Suprapubic skin (tissue), 4 donors: ENCODE measurements at regions not wholly inside any gene's neighbourhood (a gene's known extent, or its start where the extent isn't known, plus 50 kb on each side); places are given as distances from the start of the nearest gene placed in this dataset.

Experiments
- DNase-seq, 2 donors: peaks; one replicate each; pipeline ENCODE4 v3.0.0-alpha.2; 2019; ENCODE audit warnings: low spot score in 2 of 2
- H3K27ac ChIP-seq: fragments of 200-600 bp; sonication (generic); one replicate; pipeline ENCODE4 v1.5.1; 2019
- H3K27me3 ChIP-seq: fragments of 200-600 bp; sonication (generic); one replicate; pipeline ENCODE4 v1.5.1; 2019
- H3K36me3 ChIP-seq: fragments of 200-600 bp; sonication (generic); one replicate; pipeline ENCODE4 v1.5.1; 2019
- H3K4me1 ChIP-seq: fragments of 200-600 bp; sonication (generic); one replicate; pipeline ENCODE4 v1.5.1; 2019
- H3K4me3 ChIP-seq: fragments of 200-600 bp; sonication (generic); one replicate; pipeline ENCODE4 v1.5.1; 2019; ENCODE audit warnings: mild to moderate bottlenecking
- H3K9me3 ChIP-seq: fragments of 200-600 bp; sonication (generic); one replicate; pipeline ENCODE4 v1.5.1; 2019
- CTCF ChIP-seq, 2 donors: fragments of 200-600 bp in 1 of 2; fragments of 450-650 bp in 1 of 2; sonication (generic) in 1 of 2; IDR thresholded peaks; one replicate each; pipeline ENCODE4 v1.5.1; 2016 to 2019; ENCODE audit warnings: antibody characterized with exemption in 2 of 2, mild to moderate bottlenecking in 1 of 2, moderate library complexity in 1 of 2
- EP300 ChIP-seq: sonication (generic); formaldehyde crosslinking; IDR thresholded peaks from one replicate; pipeline ENCODE4 v1.6.1; 2017; ENCODE audit warnings: antibody characterized with exemption
- POLR2A ChIP-seq, 2 donors: fragments of 450-650 bp; IDR thresholded peaks; one replicate each; pipeline ENCODE4 v1.6.1; 2017; ENCODE audit warnings: antibody characterized with exemption in 2 of 2, mild to moderate bottlenecking in 2 of 2, moderate library complexity in 2 of 2
- POLR2AphosphoS5 ChIP-seq, 3 donors: sonication (generic); formaldehyde crosslinking; IDR thresholded peaks; one replicate each; pipeline ENCODE4 v1.6.1; 2017; ENCODE audit warnings: antibody characterized with exemption in 3 of 3
- WGBS: methylation state at CpG from one replicate; pipeline ENCODE4 v1.1.5; 2018; 5-methylcytosine and 5-hydroxymethylcytosine counted together

- no peak for DNase-seq
- Histone ChIP-seq H3K4me1 (no peaks in the 10 kb centered on the region), H3K27ac (no peak overlapping the region), H3K4me3 (no peak overlapping the region), H3K36me3 (no peaks in the 10 kb centered on the region), H3K9me3 (no peaks in the 10 kb centered on the region), H3K27me3 (no peaks in the 10 kb centered on the region)
- TF ChIP-seq EP300: no peak
- TF ChIP-seq POLR2AphosphoS5 (IDR thresholded peaks at IDR 0.05): no peak
- no peak for TF ChIP-seq CTCF (IDR thresholded peaks at IDR 0.05)
- no peak for TF ChIP-seq POLR2A (IDR thresholded peaks at IDR 0.05)
Measured at GRCh38 chr21:38691631-38692030, 114.1 kb upstream of the ETS2 start.

GRCh38 chr21:38696579-38696978 lies 109.2 kb upstream of the ETS2 start:
- DNase-seq: no peak
- Histone ChIP-seq H3K9me3 (no peaks in the 10 kb centered on the region), H3K36me3 (no peaks in the 10 kb centered on the region), H3K4me1 (no peaks in the 10 kb centered on the region), H3K27ac (no peak overlapping the region), H3K4me3 (no peak overlapping the region), H3K27me3 (peaks cover 11% of the 10 kb centered on the region)
- 67% methylated on average over 3 of the region's 3 CpGs for WGBS
- no peak for TF ChIP-seq POLR2A (IDR thresholded peaks at IDR 0.05)
- TF ChIP-seq POLR2AphosphoS5 (IDR thresholded peaks at IDR 0.05): no peak
- no peak for TF ChIP-seq EP300
- no peak for TF ChIP-seq CTCF (IDR thresholded peaks at IDR 0.05)

GRCh38 chr21:38699048-38699447 lies 106.7 kb upstream of the ETS2 start:
- H3K27me3 ChIP-seq: peaks cover 16% of the 10 kb centered on the region
- no peak for DNase-seq
- H3K4me3 ChIP-seq: no peak overlapping the region

GRCh38 chr21:38702196-38702595 lies 103.5 kb upstream of the ETS2 start:
- Histone ChIP-seq H3K4me3 (no peak overlapping the region), H3K4me1 (no peaks in the 10 kb centered on the region), H3K36me3 (no peaks in the 10 kb centered on the region), H3K27me3 (peaks cover 33% of the 10 kb centered on the region), H3K9me3 (no peaks in the 10 kb centered on the region), H3K27ac (no peak overlapping the region)
- no peak for DNase-seq
- TF ChIP-seq POLR2A (IDR thresholded peaks at IDR 0.05) (no peak), EP300 (no peak), POLR2AphosphoS5 (IDR thresholded peaks at IDR 0.05) (no peak), CTCF (IDR thresholded peaks at IDR 0.05) (no peak)
- WGBS: 57% methylated on average over 9 of the region's 9 CpGs

More at GRCh38 chr21:38699048-38699447, 106.7 kb upstream of the ETS2 start:
- Histone ChIP-seq H3K27ac (no peak overlapping the region), H3K9me3 (no peaks in the 10 kb centered on the region), H3K36me3 (no peaks in the 10 kb centered on the region), H3K4me1 (no peaks in the 10 kb centered on the region)
- TF ChIP-seq POLR2AphosphoS5 (IDR thresholded peaks at IDR 0.05) (no peak), CTCF (IDR thresholded peaks at IDR 0.05) (no peak), EP300 (no peak), POLR2A (IDR thresholded peaks at IDR 0.05) (no peak)
- 82% methylated on average over 2 of the region's 2 CpGs for WGBS

GRCh38 chr21:38709876-38710275 lies 95.9 kb upstream of the ETS2 start:
- no peak for TF ChIP-seq POLR2A (IDR thresholded peaks at IDR 0.05)
- DNase-seq: no peak
- 90% methylated on average over 4 of the region's 4 CpGs for WGBS
- Histone ChIP-seq H3K36me3 (no peaks in the 10 kb centered on the region), H3K4me1 (no peaks in the 10 kb centered on the region), H3K27ac (no peak overlapping the region), H3K9me3 (no peaks in the 10 kb centered on the region), H3K4me3 (no peak overlapping the region), H3K27me3 (peaks cover 14% of the 10 kb centered on the region)

GRCh38 chr21:38712071-38712470 lies 93.7 kb upstream of the ETS2 start:
- TF ChIP-seq EP300 (no peak), POLR2A (IDR thresholded peaks at IDR 0.05) (no peak), POLR2AphosphoS5 (IDR thresholded peaks at IDR 0.05) (no peak), CTCF (IDR thresholded peaks at IDR 0.05) (peak in 1 of 2 donors; percentile 17)
- Histone ChIP-seq H3K4me3 (no peak overlapping the region), H3K4me1 (no peaks in the 10 kb centered on the region), H3K27me3 (peaks cover 3% of the 10 kb centered on the region), H3K9me3 (no peaks in the 10 kb centered on the region), H3K27ac (no peak overlapping the region), H3K36me3 (no peaks in the 10 kb centered on the region)
- no peak for DNase-seq
- WGBS: 79% methylated on average over 1 of the region's 1 CpG
